Suppressor macrophage treated with lipopolysaccharide for 4 hours (primary cell): ENCODE measurements at regions not wholly inside any gene's neighbourhood (a gene's known extent, or its start where the extent isn't known, plus 50 kb on each side); places are given as distances from the start of the nearest gene placed in this dataset.
A peak's percentile ranks its signal among the peaks of the same experiment; 100 is the strongest.
"Not testable (repeated sequence)": the region's sequence is repeated elsewhere in the genome, so short reads cannot be mapped to it uniquely, and the experiment has no call there.

ENCODE experiments used
- DNase-seq: peaks from one replicate; pipeline ENCODE4 v3.0.0-alpha.2; 2020

DNA sequence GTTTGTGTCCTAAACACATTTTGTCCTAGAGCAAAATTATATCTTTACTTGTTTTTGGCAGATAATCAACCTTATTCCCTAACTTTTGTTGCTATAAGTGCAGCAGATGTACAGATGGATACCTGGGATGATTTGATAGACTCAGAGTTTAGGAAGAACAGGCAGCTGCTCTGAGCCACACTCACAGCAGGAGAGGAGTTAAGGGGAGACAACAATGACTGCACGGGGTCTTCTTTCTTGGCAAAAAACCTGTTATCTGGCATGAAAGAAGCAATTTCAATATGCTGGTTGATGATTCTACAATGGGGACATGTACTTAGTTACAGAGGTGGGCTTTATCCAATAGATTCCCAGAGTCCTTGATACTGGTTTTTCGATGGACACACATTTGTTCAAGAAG lies 258.9 kb upstream of the PCDH9 start:
- DNase-seq = no peak

DNA sequence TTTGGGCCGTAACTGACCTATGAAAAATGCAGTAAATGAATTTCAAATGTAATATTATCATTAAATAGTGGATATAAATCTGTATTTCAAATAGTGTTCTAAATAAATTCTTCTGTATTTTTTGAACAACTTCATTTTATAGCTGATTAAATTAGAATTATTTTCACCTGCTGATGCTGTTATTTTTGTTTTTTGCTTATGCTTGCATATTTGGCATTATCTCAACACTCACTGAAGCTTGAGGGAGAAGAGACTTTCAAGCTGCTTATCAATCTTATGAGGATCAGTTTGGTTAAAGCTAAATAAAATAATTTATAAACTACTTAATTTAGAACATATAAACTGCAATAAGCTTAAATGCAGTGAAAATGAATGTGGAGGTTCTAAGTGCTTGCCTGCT lies 251.3 kb upstream of the PCDH9 start:
- DNase-seq = no peak

DNA sequence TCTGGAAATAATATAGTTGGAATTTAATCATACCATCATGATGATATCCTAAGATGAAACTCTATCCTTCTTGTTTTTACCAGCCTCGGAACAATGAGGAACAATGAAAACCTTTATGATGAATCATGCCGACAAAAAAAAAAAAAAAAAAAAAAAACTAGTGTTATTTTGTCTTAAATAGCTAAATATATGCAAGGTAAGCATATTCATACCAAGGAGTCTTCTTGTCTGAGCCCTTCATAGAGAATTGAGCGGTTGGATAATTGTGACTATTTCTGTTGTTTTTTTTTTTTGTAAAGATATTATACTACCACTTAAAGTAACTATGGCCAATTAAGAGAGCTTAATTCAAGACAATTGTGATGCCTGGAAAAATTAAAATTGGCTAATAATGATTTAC lies 244.0 kb upstream of the PCDH9 start:
- no peak for DNase-seq

DNA sequence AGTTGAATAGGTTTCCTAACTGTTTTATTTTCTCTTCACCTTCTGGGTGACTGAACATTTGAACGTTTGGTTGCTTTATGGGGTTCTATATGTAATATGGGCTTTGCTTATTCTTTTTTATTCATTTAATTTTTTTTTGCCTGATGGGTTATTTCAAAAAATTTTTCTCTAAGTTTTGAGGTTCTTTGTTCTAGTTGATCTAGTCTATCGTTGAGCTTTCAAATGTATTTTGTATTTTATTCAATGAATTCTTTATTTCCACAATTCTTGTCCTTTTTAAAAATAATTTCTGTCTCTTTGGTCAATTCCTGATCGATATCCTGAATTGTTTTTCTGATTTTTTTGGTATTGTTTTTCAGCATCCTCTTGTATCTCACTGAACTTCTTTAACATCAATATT lies 239.5 kb upstream of the PCDH9 start:
- no peak for DNase-seq

DNA sequence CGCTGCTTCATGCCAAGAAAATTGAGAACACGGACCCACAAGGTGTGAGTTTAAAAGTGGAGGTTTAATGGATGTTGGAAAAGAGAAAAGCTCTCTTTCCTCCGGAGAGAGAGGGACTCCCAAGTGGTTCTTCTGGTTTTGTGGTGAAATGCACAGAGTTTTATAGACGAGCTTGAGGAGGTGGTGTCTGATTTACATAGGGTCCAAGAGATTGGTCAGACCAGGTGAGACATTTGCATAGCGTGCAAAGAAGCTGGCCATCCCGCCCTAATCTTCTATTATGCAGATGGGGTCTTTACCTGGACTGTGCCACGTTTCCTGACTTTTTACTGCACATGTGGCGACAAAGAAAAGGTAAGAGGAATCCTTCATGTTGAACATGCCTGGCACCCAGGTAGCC lies 236.4 kb upstream of the PCDH9 start:
- DNase-seq = no peak

DNA sequence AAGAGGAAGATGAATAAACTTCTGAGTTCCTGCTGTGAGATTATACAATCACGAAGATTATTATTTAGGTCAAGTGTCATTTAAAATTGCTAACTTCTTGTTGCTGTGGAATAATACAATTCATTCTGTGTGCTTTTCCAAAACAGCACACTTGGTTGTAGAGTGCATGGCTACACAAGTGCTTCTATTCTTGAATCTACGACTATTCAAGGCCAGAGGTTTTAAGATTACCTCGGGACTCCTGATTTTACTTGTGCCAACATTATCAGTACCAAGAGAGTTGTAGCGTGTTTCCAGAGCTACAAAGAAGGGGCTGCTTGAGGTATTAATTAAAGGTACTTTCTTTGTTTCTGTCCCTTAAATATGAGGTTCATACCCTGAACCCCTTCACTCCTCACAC lies 234.0 kb upstream of the PCDH9 start:
- no peak for DNase-seq

DNA sequence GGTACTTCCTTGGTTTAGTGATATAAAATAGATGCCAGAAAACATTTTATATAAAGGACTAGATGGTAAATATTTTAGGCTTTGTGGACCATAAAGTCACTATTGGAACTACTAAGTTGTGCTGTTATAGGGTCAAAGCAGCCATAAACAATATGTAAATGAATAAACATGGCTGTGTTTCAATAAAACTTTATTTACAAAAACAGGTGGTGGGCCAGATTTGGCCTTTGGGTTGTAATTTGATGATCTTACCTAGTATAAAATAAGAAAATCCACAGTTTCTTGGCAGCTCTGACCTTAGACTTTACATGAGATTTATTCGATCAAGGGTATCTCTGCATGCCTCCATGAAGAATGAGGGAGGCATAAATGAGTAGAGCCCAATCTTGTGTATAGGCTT lies 232.0 kb upstream of the PCDH9 start:
- no peak for DNase-seq

DNA sequence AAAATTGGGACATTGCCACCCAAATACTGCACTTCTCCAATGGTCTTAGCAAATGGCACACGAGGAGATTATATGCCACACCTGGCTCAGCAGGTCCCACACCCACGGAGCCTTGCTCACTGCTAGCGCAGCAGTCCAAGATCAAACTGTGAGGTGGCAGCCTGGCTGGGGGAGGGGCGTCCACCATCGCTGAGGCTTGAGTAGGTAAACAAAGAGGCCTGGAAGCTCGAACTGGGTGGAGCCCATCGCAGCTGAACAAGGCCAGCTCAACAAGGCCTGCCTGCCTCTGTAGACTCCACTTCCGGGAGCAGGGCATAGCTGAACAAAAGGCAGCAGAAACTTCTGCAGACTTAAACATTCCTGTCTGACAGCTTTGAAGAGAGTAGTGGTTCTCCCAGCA lies 222.4 kb upstream of the PCDH9 start:
- not testable (repeated sequence) for DNase-seq

DNA sequence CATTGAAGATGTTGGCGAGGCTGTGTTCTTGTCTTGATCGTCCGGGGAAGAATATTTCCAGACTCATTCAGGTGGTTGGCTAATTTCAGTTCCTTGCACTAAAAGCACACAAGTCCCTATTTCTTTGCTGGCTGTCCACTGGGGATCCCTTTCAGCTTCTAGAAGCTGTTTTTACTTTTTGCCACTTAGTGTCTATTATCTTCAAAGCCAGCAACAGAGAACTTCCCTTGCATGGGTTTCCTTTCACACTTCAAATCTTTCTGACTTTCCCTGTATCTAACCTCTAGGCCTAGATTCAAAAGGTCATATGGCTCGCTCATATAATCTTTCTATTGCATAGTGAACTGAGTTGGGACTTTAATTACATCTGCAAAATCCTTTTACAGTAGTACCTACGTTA lies 215.3 kb upstream of the PCDH9 start:
- DNase-seq = no peak

DNA sequence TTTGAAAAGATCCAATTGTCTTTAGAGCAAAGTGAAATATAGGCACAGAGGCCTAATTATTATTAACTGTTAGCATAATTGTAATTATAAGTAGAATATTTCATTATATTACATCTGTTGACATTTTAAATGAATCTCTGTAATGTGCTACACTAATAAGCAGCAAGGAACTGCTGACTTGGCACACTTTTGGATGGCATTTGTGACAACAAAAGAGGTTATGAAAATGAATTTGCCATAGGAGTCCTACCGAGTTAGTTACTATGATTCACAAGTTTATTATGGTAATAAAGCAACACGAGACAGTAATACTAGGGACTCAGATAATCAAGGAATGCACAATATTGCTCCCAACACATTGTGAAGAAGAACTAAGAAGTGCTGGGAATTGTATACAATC lies 213.8 kb upstream of the PCDH9 start:
- no peak for DNase-seq

DNA sequence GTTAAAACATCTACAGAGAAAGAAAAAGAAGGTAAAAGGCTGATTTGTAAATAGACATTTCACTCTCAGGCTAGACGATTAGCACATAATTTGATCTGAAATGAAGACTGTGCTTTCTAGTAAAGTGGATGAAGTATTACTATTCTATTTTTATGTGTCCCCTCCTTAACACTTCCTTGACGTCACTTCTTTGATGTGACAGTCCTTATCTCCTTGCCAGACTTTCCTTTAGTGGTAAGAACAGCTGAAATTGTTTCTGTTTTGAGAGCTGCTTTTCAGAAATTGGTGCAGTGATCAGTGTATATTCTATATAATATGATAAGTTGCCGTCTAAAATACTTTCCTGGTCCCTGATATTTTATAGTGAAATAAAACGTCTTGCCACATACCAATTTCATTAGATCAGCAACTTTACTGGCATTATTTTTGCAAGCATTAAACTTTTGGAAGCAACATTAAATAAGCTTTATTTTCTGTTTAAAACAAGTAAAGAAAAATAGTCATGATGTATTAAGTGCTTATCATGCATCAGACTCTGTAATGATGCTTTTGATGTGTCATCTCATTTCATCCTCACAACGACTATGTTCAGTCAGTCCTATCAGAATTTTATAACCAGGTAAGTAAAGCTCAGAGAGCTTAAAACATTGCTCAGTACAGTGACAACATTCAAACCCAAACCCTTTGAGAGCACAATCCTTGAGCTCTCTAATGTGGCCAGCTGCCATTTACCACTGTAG lies 210.3 kb upstream of the PCDH9 start:
- DNase-seq = no peak

DNA sequence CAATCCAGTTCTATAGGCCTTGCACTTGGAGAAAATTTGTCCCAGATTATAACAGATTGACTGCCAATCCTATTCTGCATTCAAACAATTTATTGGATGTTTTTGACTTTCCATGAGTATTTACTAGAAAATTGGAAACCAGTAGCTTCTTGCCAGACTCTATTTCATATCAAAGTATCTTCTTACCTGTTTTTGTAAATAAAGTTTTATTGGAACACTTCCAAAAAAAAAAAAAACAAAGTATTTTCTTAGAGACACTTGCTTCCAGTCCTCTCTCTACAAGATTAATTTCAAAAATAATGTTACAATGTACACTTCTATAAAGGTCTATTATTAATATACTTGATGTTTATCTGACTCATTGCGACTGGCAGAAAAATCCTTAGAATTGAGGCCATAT lies 209.2 kb upstream of the PCDH9 start:
- DNase-seq = no peak

DNA sequence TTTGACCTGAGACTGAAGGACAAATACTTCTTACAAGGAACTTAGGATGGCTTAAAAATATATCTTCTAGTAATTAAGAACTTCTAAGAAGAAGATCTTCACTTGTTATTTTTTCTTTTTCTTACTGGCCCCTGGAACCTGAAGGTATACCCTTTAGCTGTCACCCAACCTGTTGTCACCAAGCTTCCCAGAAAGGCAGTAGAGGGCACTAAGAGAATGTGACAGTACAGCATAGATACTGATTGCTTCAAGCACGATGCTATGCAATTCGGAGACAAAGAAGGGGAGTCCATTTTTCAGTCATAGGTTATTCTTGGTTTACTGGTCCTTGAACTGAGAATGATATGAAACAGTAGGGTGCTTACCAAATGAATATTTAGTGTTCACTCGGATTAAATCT lies 208.3 kb upstream of the PCDH9 start:
- peak; percentile 5 for DNase-seq

DNA sequence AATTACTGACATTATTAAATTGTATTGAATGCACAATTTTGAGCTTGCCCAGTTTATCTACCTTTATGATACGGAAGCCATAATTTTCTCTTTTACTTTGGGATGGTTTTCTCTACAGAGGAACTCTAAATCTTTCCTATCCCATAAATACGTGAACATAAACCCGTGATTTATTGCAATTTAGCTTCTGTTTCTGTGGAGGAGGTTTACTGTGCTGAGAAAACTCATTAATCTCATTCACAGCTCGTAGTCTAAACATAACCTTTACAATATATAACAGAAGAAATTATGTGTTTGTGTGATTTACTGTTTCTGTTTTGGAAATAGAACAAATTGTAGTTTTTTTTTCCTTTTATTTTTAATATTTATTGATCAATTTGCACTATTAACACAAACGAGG lies 207.1 kb upstream of the PCDH9 start:
- no peak for DNase-seq

DNA sequence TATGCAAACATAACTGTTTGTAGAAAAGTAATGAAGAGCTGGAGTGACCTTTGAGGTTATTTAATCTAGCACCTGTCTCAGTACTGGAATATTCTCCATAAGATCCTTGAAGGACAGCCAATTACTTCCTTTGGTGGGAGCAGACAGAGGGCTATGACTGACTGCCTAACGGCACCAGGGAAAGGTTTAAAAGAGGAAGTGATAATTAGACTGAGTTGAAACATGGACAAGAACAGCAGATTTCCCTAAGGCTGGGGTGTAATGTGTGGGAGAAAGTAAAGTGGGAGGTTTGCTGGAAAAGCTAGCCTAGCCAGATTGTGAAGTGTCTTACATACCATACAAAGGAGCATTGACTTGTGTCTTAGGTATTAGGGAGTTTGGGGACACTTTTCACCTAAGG lies 191.3 kb upstream of the PCDH9 start:
- no peak for DNase-seq

DNA sequence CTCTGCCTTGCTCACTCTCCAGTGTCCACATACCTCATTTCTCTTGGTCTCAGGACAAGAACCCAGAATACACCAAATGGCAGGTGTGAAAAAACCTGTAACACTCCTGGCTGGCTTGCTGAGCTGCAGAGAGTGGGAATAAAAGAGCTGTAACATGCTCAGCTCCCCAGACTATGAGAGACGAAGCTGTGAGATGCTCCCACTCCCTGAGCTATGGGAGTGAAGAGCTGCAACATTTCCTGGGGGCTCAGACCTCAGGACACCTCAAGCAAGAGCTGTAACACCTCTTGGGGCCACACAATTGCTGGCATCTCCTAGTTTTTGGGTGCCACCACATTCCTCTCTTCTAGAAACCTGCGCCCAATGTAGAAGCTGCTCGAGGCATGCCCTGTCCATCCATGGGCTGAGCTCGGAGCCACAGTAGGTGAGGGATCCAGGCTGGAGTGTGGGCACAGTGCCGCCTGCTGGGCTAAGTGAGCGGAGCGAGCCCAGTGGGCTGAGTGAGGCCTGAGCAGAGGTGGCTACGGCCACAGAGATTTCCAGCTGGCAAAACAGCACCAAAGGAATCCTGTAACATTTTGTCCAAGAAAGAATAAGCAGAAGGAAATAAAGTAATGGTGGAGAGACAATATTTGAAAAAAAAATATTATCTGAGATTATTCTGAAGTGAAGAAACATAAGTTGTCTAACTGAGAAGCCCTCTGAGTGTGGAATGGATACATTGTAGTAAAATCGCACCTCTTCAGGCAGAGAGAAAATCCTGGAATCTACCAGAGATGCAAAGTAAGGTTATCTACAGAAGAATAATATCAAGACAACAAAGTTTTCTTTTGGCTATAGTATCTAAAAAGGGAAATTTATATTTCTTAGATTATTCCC lies 186.2 kb upstream of the PCDH9 start:
- DNase-seq = no peak

DNA sequence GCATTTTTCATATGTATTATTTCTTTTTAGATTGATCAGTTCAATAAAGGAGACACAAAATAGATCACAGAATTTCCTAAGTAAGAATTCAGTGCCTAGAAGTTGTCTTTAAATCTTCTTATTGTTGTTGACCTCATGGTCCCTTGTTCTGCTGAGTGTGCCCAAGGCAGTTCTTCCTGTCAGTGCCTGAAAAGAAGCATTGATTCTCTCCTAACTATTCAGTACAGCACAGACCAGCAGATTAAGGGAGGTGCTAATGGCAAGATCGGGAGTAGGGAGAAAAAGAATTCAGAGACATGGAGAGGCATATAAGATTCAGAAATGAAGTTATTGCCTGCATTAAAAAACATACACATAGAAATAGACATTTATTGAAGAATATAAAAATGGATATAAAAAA lies 180.5 kb upstream of the PCDH9 start:
- no peak for DNase-seq

DNA sequence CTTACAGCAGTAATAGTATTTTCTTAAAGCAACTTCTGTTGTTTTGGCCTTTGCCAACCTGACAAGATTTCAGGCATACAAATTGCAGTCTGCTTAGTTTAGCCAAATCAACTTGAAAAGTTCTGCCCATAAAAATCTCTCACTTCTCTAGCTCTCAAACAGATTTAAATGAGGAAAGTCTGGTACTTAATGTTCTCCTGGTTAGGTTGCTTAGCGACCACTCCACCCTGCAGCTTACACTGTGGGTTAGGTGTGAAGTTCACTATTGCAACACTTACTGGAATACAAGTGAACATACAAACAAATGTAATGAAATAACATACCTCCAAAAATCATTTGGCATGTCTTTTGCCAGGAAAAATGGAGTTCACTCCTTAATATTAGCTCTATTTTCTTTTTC lies 178.7 kb upstream of the PCDH9 start:
- DNase-seq = no peak

DNA sequence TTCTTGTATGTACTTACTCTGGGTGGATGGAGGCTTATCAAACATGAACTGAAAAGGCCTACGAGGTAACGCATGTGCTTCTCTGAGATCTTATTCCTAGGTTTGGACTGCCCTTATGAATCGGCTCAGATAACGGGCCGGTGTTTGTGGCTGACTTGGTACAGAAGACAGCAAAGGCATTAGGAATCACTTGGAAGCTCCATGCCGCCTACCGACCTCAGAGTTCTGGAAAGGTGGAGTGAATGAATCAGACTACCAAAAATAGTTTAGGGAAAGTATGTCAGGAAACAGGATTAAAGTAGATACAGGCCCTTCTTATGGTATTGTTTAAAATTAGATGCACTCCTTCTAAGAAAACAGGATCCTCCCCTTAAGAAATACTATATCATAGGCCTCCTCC lies 172.4 kb upstream of the PCDH9 start:
- no peak for DNase-seq

DNA sequence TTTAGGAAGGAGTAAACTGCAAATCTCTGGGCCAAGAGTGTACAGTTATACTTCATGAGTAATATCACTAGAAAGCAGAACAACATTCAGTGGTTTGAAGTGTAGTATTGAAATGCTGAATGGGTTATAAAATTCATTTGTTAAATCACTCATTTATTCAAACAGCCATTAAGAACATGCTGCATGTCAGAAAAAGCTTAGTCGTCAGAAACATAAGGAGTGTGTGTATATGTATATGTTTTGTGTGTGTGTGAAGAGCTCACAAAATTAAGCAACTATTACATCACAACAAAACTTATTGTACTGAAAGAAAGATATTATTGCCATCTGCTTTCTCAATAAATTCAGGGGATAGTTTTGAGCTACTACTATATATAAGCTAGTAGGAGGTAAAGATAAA lies 165.4 kb upstream of the PCDH9 start:
- DNase-seq = no peak

DNA sequence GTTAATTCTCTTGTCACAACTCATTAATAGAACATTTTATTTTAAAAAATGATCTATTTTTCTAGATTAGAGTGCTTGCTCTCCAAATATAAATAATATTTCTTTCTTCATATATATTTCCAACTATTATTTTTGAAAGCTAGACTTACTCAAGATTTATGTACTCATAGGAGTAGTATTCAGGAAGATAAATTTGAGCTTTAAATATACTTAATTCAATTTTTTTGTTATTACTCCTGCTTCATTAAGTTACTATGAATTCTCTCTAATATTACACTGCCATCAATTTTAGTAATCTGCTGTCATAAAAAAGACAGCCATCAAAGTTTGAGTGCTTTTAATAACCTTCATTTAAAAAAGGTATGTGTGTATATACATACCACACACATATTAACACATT lies 161.9 kb upstream of the PCDH9 start:
- DNase-seq = no peak

DNA sequence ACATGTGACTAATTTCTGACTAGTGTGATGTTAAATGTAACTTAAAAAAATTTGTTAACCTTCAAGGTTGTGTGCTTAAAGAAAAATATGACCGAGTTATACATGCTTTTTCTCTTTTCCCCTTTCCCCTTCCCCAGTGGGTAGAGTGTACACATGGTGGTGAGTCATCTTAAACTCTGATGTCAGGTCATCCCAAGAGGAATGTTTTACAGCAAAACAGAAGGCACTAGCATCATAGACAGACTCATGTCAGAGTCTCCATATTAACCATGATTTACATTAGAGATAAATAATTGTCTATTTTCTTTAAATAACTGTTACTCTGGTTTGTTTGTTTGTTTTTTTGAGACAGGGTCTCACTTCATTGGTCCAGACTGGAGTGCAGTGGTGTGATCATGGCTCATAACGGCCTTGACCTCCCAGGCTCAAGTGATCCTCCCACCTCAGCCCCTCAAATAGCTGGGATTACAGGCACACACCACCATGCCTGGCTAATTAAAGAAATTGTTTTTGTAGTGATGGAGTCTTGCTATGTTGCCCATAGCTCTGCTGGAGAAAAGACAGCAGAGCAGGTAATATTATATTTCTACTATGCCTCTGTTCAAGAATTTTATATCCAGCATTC lies 160.4 kb upstream of the PCDH9 start:
- DNase-seq = no peak

DNA sequence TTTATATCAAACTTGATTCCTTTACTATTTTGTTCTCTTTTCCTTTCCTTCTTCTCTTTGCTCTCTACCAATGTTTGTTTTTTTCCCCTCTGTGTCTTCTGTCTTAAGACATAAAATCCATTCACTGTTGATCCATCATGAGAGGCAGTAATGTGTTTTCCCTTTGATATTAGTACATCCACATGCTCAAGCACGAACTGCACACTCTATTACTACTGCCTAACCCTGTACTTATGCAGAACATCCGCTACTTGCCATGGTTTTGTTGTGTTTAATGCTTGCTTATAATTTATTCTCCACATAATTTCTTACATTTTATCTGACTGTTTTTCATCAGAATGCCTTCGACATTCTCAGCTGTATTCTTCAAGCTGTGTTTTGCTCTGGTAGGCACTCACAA lies 159.0 kb upstream of the PCDH9 start:
- DNase-seq = no peak

DNA sequence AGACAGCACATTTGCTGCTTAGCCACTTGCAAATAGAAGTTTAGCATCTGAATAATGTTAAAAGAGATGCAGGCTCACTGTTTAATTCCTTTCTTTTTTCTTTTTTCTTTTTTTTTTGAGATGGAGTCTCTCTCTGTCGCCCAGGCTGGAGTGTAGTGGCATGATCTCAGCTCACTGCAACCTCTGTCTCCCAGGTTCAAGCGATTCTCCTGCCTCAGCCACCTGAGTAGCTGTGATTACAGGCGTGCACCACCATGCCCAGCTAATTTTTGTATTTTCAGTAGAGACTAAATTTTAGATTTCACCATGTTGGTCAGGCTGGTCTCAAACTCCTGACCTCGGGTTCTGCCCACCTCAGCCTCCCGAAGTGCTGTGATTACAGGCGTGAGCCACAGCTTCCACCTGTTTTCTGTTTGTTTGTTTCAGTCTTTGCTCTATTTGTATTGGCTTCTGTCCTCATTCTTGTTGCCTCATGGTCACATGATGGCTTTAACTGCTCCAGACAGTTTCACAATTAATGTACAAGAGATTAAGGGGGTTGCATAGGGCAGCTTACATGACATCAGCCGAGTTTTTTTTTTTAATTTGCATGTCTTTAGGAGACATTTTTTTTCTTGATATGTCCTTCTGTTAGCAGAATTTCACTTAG lies 153.1 kb upstream of the PCDH9 start:
- not testable (repeated sequence) for DNase-seq
